Gastrocnemius medialis (tissue), 4 donors: ENCODE measurements at regions not wholly inside any gene's neighbourhood (a gene's known extent, or its start where the extent isn't known, plus 50 kb on each side); places are given as distances from the start of the nearest gene placed in this dataset.
"Not testable (repeated sequence)": the region's sequence is repeated elsewhere in the genome, so short reads cannot be mapped to it uniquely, and the experiment has no call there.

Experiments
- ATAC-seq, 2 donors: fragments of 150-250 bp; one replicate each; pipeline ENCODE4 v1.9.1; 2016
- DNase-seq, 2 donors: peaks; one replicate each; pipeline ENCODE4 v3.0.0-alpha.2; 2019
- H3K27ac ChIP-seq, 4 donors: fragments of 200-600 bp; sonication (generic); 1 replicate in 1 of 4; 2 replicates in 3 of 4; pipeline ENCODE4 v1.5.1; 2016 to 2018; ENCODE audit warnings: mild to moderate bottlenecking in 2 of 4, moderate library complexity in 1 of 4
- H3K27me3 ChIP-seq, 3 donors: fragments of 200-600 bp; sonication (generic) in 2 of 3; 1 replicate in 1 of 3; 2 replicates in 2 of 3; pipeline versions ENCODE4 v1.5.1 to v1.6.0; 2016 to 2019; ENCODE audit warnings: mild to moderate bottlenecking in 1 of 3, moderate library complexity in 1 of 3
- H3K36me3 ChIP-seq, 2 donors: fragments of 200-600 bp; sonication (generic) in 1 of 2; one replicate each; pipeline ENCODE4 v1.5.1; 2017 to 2018
- H3K4me1 ChIP-seq, 2 donors: fragments of 200-600 bp; sonication (generic) in 1 of 2; one replicate each; pipeline ENCODE4 v1.5.1; 2016 to 2017; ENCODE audit warnings: mild to moderate bottlenecking in 2 of 2
- H3K4me3 ChIP-seq, 4 donors: fragments of 200-600 bp; sonication (generic) in 3 of 4; 1 replicate in 1 of 4; 2 replicates in 3 of 4; pipeline ENCODE4 v1.5.1; 2016 to 2019; ENCODE audit warnings: mild to moderate bottlenecking in 2 of 4
- H3K9me3 ChIP-seq, 3 donors: fragments of 200-600 bp; sonication (generic) in 2 of 3; 1 replicate in 1 of 3; 2 replicates in 2 of 3; pipeline ENCODE4 v1.5.1; 2016 to 2019
- POLR2A ChIP-seq, 2 donors: fragments of 450-650 bp; IDR thresholded peaks; one replicate each; pipeline ENCODE4 v1.6.1; 2017; ENCODE audit warnings: antibody characterized with exemption in 2 of 2, mild to moderate bottlenecking in 2 of 2, moderate library complexity in 2 of 2
- in situ Hi-C, 4 donors: fragments of 200-750 bp; cut with MboI; loops; one replicate each; pipeline versions ENCODE4 v1.15.0 to v1.8.0; 2017; ENCODE audit warnings: low sequenced_read_pairs in 4 of 4
- intact Hi-C: fragments of 100-400 bp; cut with DNase I; formaldehyde crosslinking; loops from one replicate; pipeline ENCODE4 v1.15.1; 2023; ENCODE audit warnings: low total_unique reads
- TF ChIP-seq, protein P1 (sequence below), 5 experiments: fragments of 450-650 bp in 3 of 5; fragments of 200-600 bp in 2 of 5; sonication (generic) in 2 of 5; IDR thresholded peaks in 4 of 5; conservative IDR thresholded peaks in 1 of 5; 1 replicate in 4 of 5; 2 replicates in 1 of 5; pipeline ENCODE4 v1.5.1; 2016 to 2019; ENCODE audit warnings: antibody characterized with exemption in 5 of 5, mild to moderate bottlenecking in 3 of 5, moderate library complexity in 3 of 5

DNA sequence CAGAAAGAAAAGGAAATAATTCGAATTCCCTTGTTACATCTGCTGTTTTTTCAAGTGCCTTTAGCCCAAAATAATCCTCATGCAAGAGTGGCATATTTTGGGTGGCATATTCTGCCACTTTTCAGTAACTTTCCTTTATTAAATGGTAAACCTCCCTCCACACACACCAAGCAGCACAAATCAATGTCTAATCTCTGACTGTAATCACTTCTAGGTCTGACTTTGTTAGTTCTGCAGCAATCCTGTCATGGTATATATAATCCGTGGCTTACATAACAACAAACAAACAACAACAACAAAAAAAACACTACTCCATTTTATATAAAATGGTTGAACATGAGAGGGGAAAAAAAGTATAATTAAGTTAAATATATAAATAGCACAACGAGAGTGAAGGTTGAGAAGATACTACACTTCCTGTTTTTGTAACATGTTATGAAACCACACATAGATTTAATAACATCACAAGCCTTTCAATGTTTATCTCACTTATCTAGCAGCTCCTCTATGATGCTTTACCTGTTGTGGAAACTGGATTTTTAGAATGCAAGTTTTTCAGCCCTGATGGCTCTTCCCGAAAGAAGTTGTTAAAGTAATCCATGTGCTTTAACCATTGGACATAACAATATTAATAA, 715.4 kb downstream of the GRXCR1 start:
- Histone ChIP-seq H3K36me3 (no peaks in the 10 kb centered on the region), H3K27me3 (no peaks in the 10 kb centered on the region), H3K4me1 (no peaks in the 10 kb centered on the region), H3K27ac (no peak overlapping the region), H3K4me3 (no peak overlapping the region), H3K9me3 (no peaks in the 10 kb centered on the region)
- TF ChIP-seq, protein P1, sequence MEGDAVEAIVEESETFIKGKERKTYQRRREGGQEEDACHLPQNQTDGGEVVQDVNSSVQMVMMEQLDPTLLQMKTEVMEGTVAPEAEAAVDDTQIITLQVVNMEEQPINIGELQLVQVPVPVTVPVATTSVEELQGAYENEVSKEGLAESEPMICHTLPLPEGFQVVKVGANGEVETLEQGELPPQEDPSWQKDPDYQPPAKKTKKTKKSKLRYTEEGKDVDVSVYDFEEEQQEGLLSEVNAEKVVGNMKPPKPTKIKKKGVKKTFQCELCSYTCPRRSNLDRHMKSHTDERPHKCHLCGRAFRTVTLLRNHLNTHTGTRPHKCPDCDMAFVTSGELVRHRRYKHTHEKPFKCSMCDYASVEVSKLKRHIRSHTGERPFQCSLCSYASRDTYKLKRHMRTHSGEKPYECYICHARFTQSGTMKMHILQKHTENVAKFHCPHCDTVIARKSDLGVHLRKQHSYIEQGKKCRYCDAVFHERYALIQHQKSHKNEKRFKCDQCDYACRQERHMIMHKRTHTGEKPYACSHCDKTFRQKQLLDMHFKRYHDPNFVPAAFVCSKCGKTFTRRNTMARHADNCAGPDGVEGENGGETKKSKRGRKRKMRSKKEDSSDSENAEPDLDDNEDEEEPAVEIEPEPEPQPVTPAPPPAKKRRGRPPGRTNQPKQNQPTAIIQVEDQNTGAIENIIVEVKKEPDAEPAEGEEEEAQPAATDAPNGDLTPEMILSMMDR (IDR thresholded peaks at IDR 0.05 in 4 of 5, conservative IDR thresholded peaks at IDR 0.05 in 1 of 5): no peak
- no peak for TF ChIP-seq POLR2A (IDR thresholded peaks at IDR 0.05)
- DNase-seq (no peak), ATAC-seq (no peak)
- in situ Hi-C loops (no loop called here), intact Hi-C loops (no loop called here)

DNA sequence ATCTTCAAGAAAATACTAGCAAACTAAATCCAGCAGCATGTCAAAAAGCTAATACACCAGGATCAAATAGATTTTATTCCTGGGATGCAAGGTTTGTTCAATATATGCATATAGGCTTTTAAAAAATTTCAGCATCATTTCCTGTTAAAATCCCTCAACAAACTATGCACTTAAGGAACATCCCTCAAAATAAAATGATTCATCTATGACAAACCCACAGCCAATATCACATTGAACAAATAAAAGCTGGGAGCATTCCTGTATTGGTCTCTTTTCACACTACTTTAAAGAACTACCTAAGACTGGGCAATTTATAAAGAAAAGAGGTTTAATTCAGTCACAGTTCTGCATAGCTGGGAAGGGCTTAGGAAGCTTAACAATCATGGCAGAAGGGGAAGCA, 726.7 kb downstream of the GRXCR1 start:
- Histone ChIP-seq H3K36me3 (no peaks in the 10 kb centered on the region), H3K9me3 (no peaks in the 10 kb centered on the region), H3K4me3 (no peak overlapping the region), H3K27me3 (no peaks in the 10 kb centered on the region), H3K27ac (no peak overlapping the region), H3K4me1 (no peaks in the 10 kb centered on the region)
- intact Hi-C loops: no loop called here
- in situ Hi-C loops: no loop called here
- ATAC-seq (no peak), DNase-seq (no peak)
- TF ChIP-seq, protein P1 (IDR thresholded peaks at IDR 0.05 in 4 of 5, conservative IDR thresholded peaks at IDR 0.05 in 1 of 5): no peak
- no peak for TF ChIP-seq POLR2A (IDR thresholded peaks at IDR 0.05)

DNA sequence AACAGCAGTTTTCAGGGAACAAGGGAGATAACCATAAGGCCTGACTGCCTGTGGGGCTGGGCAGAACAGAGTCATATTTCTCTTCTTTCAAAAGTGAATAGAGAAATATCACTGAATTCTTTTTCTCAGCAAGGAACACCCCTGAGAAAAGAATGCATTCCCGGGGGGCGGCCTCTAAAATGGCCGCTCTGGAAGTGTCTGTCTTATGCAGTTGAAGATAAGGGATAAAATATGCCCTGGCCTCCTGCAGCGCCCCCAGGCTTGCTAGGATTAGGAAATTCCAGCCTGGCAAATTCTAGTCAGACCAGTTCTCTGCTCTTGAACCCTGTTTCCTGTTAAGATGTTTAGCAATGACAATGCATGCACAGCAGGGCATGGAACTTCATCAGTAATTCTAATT, 745.4 kb downstream of the GRXCR1 start:
- H3K27me3 ChIP-seq, H3K9me3 ChIP-seq, H3K36me3 ChIP-seq, H3K4me1 ChIP-seq, ATAC-seq, H3K27ac ChIP-seq, intact Hi-C loops, DNase-seq, H3K4me3 ChIP-seq, in situ Hi-C loops: not testable (repeated sequence)

DNA sequence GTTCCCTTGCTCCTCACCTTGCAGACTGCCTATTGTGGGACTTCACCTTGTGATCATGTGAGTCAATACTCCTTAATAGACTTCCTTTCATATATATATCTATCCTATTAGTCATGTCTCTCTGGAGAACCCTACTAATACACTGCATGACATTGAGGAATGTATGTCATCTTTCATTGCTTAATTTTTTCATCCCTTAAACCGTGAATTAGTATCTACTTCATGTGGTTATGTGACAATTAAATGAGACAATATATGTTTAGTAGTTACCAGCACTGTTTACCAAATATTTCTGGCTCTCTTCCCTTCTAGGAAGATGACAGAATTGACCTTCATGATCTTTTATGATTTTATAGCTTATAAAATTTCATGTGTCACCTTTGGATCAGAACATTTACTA, 759.5 kb downstream of the GRXCR1 start:
- H3K4me3 ChIP-seq: no peak overlapping the region
- H3K27me3 ChIP-seq: no peaks in the 10 kb centered on the region
- ATAC-seq (no peak), DNase-seq (no peak)
- H3K27ac ChIP-seq: no peak overlapping the region
- intact Hi-C loops (no loop called here), in situ Hi-C loops (no loop called here)
- no peaks in the 10 kb centered on the region for H3K9me3 ChIP-seq
- no peak for TF ChIP-seq POLR2A (IDR thresholded peaks at IDR 0.05)
- TF ChIP-seq, protein P1 (IDR thresholded peaks at IDR 0.05 in 4 of 5, conservative IDR thresholded peaks at IDR 0.05 in 1 of 5): no peak
- H3K36me3 ChIP-seq: no peaks in the 10 kb centered on the region
- H3K4me1 ChIP-seq: no peaks in the 10 kb centered on the region

DNA sequence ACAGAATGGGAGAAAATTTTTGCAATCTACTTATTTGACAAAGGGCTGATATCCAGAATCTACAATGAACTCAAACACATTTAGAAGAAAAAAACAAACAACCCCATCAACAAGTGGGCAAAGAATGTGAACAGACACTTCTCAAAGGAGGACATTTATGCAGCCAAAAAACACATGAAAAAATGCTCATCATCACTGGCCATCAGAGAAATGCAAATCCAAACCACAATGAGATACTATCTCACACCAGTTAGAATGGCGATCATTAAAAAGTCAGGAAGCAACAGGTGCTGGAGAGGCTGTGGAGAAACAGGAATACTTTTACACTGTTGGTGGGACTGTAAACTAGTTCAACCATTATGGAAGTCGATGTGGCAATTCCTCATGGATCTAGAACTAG, 767.0 kb downstream of the GRXCR1 start:
- H3K4me3 ChIP-seq, H3K27me3 ChIP-seq, in situ Hi-C loops, intact Hi-C loops, H3K4me1 ChIP-seq, H3K36me3 ChIP-seq, DNase-seq, ATAC-seq, H3K9me3 ChIP-seq, H3K27ac ChIP-seq: not testable (repeated sequence)

DNA sequence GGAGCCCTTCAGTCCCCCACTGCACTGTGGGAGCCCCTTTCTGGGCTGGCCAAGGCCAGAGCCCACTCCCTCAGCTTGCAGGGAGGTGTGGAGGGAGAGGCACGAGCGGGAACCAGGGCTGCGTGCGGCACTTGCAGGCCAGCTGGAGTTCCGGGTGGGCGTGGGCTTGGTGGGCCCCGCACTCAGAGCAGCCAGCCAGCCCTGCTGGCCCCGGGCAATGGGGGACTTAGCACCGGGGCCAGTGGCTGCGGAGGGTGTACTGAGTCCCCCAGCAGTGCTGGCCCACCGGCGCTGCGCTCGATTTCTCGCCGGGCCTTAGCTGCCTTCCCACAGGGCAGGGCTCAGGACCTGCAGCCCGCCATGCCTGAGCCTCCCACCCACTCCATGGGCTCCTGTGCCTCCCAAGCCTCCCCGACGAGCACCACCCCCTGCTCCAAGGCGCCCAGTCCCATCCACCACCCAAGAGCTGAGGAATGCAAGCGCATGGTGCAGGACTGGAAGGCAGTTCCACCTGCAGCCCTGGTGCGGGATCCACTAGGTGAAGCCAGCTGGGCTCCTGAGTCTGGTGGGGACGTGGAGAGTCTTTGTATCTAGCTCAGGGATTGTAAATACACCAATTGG, 776.2 kb downstream of the KCTD8 start:
- H3K4me3 ChIP-seq, H3K4me1 ChIP-seq, H3K36me3 ChIP-seq, H3K27ac ChIP-seq, ATAC-seq, DNase-seq, intact Hi-C loops, H3K9me3 ChIP-seq, H3K27me3 ChIP-seq, in situ Hi-C loops: not testable (repeated sequence)
